NCI-H774 (cell line): ENCODE measurements at regions not wholly inside any gene's neighbourhood (a gene's known extent, or its start where the extent isn't known, plus 50 kb on each side); places are given as distances from the start of the nearest gene placed in this dataset.

Experiments
- DNase-seq: peaks from one replicate; lab custom pipeline; 2025; lab: John Stamatoyannopoulos, UW

DNA sequence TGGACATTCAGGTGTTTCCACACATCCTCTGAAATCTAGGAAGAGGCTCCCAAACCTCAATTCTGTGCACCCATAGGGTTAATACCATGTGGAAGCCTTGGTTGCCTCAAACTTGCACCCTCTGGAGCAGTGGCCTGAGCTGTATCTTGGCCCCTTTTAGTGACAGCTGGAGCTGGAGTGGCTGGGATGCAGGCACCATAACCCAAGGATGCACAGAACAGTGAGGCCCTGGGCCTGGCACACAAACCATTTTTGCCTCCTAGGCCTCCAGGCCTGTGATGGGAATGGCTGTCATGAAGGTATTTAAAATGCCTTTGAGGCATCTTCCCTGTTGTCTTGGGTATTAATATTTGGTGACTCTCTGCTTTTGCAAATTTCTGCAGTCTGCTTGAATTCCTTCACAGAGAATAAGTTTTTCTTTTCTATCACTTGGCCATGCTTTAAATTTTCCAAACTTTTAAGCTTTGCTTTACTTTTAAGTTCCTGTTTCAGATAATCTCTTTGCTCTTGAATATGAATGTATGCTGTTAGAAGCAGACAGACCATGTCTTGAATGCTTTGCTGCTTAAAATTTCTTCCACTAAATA, 1594.5 kb upstream of the PCDH20 start:
- DNase-seq, result no peak

DNA sequence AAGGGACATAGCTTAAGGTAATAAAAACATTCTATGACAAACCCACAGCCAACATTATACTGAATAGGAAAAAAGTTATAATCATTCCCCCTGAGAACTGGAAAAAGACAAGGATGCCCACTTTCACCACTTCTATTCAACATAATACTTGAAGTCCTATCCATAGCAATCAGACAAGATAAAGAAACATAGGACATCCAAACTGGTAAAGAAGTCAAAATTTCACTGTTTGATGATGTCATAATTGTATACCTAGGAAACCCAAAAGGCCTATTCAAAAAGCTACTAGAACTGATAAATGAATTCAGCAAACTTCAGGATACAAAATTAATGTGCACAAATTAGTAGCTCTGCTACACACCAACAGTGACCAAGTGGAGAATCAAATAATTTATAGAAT, 1590.0 kb upstream of the PCDH20 start:
- DNase-seq, result no peak

DNA sequence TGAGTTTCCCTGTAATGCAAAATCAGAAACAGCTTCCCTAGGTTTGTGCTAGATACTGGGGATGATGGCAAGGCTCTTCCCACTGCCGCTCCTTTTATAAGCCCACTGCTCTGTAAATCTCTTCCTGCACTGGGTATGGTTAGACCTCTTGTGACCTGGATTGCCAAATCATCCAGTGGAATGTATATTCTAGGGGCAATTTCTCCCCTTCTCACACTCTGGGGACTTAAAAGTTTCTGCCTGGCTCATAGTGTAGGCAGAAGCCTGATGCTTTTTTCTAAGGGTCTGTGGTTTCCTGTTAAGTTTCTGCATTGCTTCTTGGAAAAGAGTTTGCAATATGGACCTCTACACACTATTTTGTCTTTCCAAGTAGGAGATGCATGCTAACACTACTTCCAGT, 1582.0 kb upstream of the PCDH20 start:
- DNase-seq, result no peak

DNA sequence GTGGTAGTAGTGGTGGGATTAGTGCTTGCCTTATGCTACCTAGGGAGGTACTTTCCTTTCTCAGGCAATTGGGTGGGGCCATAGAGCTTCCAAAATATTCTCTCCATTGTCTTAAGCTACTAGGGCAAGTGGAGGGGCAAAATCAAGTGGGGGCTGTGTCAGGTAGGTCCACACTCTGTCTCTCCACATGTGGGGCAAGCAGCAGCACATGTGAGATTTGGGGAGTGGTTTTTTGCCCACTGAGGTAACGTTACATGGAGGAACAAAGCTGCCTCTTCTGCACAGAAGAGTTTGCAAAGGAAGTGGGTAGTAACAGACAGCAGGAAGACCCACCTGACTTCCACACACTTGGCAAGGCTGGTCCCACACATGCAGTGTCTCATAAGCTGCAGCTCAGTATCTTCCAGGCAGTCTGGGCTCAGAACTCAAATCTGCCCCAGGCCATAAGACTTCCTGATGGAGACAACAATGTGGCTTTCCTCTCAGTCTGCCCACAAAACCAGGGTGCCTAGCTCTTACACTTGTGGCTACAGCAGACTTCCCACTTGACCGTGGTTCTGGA, 1581.5 kb upstream of the PCDH20 start:
- no peak for DNase-seq

DNA sequence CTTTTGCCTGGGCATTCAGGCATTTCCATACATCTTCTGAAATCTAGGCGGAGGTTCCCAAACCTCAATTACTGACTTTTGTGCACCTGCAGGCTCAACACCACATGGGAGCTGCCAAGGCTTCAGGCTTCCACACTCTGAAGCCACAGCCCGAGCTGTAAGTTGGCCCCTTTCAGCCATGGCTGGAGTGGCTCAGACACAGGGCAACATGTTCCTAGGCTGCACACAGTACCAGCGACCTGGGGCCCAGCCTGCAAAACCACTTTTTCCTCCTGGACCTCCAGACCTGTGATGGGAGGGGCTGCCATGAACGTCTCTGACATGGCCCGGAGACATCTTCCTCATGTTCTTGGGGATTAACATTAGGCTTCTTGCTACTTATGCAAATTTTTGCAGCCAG, 1558.2 kb upstream of the PCDH20 start:
- no peak for DNase-seq

DNA sequence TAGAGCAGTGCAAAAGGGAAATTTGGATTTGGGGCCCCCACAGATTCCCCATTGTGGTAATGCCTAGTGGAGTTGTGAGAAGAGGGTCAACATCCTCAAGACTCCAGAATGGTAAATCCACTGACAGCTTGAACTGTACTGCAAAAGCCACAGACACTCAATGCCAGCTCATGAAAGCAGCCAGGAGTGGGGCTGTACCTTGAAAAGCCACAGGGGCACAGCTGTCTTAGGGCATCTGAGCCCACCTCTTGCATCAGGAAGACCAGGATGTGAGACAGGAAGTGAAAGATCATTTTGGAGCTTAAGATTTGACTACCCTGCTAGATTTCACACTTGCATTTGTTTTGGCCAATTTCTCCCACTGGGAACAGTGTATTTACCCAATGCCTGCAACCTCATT, 1548.9 kb upstream of the PCDH20 start:
- DNase-seq, result no peak

DNA sequence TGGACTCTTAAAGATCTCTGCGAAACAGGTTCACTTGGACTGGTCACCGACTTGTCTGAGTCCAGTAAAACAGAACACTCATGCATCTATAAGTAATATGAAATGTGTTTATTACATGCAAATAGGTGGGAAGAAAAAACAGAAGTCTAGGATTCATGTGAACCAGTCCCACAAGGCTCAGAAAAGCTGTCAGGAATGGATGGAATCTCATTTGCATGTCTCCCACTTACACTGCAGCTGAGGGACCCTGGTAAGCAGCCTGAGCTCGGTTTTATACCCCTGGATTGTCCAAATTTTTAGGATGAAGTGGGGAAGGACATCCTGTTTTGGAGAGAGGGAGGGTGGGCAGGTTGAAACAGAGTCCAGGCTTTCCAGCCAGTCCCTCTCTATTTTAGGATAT, 1545.1 kb upstream of the PCDH20 start:
- DNase-seq, result no peak

DNA sequence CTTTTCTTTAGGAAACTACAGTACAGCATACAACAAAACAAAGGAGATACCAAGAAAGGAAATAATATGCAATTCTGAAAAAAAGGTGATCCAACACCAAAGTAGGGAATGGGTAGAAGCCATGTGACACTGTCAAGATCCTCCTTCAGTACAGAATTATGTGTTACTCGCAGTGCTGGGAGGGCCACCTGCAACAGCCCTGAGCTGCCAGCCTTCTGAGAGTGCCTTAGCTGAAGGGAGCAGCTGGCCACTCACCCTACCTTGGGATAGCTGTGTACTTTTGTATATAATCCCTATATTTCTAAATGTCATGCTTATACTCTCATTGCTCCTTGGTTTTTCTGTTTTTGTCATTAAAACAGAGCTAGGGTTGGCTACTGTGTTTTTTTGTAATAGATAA, 1518.2 kb upstream of the PCDH20 start:
- no peak for DNase-seq

DNA sequence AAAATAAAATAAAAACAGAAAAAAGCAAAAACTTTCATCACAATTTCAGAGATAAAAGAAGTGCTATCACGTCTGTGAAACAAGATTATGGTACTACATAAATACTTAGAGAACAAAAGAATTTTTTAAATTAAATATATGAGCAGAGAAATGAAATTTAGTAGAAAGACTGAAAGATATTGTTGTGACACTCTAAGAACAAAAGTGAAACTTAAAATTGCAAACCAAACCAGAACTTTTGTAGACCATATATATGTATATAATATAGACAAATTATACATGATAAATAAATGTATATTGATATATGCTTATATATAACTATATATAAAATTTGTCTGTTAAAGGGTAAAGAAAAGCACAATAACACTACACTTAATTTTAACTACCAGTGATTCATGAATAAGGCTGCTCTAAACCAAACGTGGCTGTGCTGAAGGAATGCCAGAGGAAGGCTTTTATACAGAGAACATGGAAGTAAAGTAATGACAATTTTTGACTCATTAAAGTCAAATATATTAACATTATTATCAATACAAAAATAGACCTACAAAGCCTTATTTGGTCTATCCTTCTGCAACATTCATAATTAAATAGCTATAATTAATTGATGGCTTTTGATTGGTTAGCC, 1516.7 kb upstream of the PCDH20 start:
- no peak for DNase-seq

DNA sequence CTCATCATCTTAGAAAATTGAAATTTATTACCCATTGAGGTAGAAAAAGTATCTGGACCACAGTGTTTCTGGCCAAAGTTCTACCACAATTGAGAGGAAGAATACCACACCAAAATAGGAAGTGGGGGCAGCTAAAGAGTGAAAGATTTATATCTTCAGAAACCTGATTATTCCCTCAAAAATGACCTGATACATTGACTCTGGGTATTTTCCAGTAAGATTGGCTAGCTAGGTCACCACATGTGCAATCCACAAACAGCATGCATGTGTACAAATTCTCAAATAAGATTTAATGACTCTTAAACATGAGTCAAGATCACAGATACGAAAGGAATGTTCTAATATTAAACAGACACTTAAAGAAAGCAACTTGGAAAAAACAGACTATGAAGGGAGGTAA, 1516.2 kb upstream of the PCDH20 start:
- no peak for DNase-seq

DNA sequence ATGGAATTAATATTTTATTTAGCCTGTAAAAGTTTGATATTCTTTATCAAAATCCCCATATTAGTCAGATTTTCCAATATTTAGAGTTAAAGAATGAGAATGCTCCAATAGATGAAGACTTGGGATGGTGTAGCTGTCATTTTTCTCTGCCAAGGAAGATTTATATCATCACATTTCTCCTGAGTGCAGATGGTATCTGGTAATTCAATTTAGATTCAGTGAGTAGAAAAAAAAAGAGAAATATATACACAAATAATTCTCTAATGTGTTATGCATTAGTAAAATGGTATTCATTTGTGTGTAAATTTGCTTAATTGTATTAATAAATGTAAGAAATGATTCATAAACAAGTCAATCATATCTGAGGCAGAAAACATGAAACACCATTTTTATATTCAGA, 1508.7 kb upstream of the PCDH20 start:
- DNase-seq, result no peak

DNA sequence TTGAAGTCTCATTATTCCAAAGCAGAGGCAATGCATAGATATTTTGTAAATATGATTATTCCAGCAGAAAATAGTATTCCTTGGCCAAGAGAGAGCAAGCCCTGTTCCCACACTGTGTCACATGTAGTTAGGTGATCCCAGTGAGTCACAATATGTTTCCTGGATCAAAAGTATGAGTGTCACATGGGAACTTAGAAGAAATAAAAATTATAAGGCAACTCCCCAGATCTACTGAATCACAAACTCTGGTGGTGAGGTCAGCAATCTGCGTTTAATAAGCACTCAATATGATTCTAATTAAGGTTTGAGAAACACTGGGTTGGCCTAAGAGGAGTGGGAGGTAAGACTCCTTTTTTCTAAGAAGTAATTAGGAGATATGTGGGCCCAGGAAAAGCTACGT, 1504.5 kb upstream of the PCDH20 start:
- no peak for DNase-seq

DNA sequence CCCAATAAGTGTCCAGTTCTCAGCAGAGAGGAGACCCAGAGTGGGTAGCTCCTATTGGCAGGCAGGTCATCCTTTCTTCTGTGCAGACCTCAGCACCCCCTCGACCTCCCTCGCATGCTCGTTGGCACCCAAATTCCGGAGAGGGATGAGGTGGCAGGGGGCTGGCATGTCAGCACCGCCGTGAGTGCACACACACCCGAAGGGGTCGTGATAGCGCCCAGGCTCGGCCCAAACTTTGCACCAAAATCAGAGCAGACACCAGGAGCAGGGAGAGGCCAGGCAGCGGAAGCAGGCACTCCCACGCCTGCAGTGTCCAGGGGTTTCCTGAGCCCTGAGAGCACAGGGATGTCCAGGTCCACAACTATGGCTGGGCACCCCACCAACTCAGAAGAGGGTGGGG, 1503.8 kb upstream of the PCDH20 start:
- no peak for DNase-seq

DNA sequence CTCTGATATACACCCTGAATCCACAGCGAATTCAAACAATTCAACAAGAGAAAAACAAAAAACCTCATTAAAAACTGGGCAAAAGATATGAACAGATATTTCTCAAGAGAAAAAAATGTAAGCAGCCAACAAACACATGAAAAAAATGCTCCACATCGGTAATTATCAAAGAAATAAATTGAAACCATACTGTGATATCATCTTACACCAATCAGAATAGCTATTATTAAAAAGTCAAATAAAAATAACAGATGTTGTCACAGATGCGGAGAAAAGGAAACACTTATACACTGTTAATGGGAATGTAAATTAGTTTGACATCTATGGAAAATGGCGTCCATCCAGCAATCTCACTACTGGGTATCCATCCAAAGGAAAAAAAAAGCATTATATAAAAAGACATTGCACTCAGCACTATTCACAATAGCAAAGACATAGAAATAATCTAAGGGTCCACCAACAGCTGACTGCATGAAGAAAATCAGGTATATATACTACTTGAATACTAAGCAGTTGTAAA, 1495.0 kb upstream of the PCDH20 start:
- no peak for DNase-seq

DNA sequence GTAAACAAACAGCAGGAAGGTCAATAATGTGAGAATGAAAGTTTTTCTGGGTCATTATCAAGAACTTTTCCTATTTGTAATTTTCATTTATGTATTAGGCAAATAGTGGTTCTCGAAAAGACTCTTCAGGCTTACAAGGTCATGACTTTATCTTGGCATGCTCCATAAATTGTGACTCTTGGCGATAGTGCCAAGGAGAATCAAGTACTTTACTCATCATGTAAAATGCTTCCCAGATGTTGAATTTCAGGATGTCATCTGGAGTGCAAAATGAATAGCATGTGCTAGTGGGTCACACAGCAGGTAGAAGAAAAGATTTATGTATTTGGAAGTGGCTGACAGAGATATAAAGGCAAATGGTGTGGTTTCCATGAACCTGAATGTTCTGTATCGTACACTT, 1492.7 kb upstream of the PCDH20 start:
- no peak for DNase-seq

DNA sequence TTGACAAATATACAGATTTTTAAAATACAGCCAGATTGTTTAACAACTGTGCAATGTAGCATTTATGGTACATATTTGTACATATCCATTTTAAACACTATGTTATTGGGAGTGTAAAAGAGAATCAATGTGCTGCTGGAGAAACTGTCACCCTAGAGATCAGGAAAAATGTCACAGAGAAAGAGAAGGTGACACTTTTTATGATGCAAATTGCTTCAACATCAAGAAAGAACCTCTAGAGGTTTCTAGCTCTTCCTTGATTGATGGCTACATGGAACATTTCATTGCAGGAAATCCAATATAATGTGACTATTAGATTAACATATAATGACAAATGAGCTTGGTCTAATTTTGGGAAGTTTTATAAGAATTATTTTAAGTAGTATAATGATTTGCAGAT, 1491.2 kb upstream of the PCDH20 start:
- DNase-seq, result no peak

DNA sequence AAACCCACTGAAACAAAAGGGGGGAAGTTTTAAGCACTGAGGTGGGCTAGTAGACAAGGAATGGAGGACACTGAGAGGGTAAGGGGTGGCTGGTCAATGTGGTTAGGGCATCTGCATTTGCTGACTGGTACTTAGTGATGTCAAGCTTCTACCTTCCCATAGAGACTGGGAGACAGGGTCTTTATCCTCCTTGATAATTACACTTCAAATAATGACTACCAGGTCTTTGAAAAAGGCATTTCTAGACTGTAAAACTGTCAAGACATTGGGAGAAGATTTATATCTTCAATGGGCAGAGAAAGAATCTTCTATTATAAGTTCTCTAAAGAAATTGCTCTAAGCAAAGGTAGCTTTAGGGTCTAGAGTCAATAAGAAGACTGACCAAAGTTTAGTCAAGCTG, 1490.8 kb upstream of the PCDH20 start:
- DNase-seq, result no peak

DNA sequence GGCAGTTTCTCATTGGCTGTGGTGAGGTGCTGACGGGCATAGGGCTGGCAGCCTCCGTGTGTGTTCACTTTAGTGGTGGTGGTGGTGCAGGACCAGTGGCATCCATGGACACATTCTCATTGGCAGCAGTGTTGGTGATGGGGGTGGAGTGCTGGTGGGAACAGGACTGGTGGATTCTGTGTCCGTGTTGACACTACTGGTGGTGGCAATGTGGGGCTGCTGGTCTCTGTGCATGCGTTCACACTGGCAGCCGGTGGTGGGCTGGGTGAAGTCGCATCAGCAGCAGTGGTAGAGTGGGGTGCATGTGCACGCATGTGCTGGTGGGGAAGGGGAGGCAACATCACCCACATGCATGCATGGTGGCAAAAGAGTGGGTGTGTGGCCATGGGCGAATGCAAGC, 1471.4 kb upstream of the PCDH20 start:
- DNase-seq, result no peak

DNA sequence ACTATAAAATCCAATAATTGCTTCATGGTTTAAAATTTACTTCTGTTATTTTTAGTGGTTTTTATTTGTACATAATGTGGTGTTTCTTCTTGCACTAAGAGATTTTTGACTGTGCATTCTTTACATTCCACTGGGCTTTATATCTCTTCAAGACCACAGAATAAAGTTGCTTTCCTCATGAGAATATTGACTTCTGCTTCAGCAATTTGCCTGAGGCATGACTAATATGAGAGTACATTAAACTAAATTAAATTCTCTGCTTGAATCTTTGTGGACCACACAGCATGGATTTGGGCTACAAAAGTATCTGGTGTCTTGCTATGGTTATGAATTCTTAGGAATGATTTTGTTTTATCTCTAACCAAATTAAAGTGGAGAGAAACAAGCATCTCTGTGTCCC, 1463.4 kb upstream of the PCDH20 start:
- no peak for DNase-seq

DNA sequence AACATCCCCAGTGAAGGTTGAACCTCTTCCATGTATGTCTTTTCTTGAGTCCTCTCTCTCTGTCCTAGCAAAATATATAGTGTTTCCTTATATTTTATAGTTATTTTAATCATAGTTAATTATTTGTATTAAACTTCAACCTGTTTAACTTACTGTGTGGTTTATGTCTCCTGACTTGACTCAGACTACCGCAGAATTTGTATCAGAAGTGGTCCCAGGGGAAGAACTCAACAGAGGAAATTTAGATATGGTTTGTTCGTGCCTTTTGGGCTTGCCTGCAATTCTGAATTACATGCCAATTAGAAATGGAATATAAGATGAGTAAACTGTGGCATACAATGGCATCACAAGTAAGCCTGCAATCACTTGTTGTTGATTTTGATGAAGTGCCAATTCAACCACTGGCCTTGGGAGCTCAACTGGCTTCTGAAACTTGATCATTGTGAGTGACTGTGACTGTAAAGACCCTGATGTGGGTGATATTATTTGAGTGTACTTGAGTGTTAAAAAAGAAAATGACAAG, 1459.5 kb upstream of the PCDH20 start:
- DNase-seq, result no peak

DNA sequence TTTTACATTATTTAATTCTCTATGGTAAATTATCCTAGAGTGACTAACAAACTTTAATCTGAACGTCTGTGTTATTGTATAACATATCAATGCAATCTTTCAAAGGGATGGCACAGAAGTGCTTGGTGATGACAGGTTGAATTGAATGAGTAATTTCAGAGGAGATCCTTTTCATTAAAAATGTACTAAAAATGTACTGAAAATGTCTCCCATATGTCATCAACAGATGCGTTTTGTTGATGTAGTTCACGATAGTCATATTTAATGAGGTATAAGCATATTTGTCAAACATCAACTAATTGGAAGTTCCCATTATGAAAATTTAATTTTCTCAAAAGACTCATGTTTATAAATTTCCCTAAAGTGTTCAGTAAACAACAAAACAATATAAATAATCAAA, 1434.7 kb upstream of the PCDH20 start:
- no peak for DNase-seq

DNA sequence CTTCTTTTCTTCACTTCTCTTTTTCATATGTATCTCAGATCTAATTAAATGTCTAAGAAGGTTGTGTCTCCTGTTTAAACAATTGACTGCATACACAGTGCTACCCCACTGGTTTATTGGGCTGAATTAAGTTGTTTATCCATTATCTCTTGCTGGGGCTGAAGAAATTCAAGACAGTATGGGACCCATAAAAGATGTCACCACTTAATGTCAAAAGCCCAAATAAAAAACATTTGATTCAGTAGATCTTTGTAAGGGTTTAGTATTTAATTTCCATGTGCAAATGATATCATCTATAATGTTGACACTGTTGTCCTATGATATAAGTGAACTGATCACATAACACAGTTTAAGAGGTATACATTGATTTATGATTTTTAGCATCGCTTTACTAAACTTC, 1431.9 kb upstream of the PCDH20 start:
- DNase-seq, result no peak

DNA sequence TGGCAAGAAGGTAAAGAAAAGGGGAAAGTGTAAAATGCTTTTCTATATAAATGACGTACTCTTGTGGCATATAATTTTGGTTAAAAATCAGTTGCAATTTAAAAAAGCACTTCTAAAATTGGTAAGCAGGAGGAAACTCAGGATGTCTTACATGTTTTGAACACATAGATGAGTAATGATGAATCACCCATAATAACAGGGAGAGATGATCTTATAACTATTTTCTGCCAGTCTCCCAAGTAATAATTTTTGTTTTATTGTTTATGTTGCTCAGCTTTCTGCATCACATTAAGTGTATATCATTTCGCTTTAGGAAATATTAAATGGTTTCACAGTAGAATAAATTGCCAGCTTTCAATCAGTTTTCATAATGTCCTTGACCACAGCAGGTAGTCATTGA, 1430.7 kb upstream of the PCDH20 start:
- DNase-seq, result no peak

DNA sequence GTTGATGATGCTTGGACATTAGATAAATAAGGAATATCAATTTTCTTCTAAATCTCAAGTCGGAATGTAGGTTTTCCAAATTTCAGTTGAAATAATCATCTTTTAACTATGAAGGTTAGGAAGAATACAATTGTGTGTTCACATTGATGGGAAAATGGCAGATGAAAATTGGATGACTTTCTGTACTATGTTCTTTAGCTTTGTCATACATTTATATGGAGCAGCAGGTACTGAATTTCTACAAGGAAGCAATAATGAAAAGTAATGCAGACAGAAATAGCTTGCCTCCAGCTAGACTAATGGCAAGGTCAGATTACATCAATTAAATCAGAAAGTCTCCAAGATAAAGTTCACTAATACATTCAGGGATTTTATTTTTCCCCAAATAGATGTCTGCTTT, 1423.7 kb upstream of the PCDH20 start:
- no peak for DNase-seq
